GM19468 (cell line): ENCODE measurements at regions not wholly inside any gene's neighbourhood (a gene's known extent, or its start where the extent isn't known, plus 50 kb on each side); places are given as distances from the start of the nearest gene placed in this dataset.

ENCODE experiments used
- ATAC-seq: cut with Tn5 transposase; IDR thresholded peaks from one replicate; pipeline ENCODE4 v1.9.1; 2021; ENCODE audit warnings: mild to moderate bottlenecking, moderate library complexity, moderate number of reproducible peaks; ENCODE audit not compliant: unreplicated experiment; ENCODE audit errors: extremely low read depth

DNA sequence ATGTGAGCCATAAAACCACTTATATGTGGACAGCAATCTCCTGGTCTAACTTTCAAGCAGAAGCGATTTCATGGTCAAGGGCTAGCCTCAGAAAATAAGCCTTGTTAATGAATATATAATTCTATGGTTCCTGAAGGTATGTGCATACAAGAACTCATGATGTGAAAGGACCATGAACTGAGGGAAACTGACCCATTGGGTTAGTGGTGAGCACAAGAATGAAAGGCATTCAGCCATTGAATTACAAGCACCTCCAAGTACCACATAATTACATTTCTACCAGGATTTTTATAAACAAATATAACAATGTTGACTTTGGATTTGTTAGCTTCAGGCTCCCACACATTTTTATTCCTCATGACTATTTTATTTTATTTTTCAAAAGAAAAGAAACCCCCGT lies 459.0 kb downstream of the TLE4 start:
- no peak for ATAC-seq

DNA sequence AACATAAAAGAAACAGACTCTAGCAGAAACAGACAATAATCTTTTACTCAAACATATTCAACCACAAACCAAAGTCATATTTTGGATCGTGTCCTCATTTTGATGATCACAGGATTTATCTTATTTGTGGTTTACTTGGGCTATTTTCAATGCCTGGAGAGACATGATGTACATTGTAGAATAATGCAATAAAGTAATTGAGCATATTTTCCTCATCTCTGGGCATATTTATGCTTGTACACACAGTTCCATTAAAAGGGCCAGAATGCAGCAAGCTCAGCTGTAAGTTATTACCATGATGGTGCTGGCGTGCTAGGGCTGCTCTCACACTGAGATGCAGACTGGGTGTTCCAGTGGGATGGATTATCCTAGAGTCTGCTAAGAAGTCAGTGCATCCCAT lies 456.7 kb downstream of the TLE4 start:
- ATAC-seq: no peak

DNA sequence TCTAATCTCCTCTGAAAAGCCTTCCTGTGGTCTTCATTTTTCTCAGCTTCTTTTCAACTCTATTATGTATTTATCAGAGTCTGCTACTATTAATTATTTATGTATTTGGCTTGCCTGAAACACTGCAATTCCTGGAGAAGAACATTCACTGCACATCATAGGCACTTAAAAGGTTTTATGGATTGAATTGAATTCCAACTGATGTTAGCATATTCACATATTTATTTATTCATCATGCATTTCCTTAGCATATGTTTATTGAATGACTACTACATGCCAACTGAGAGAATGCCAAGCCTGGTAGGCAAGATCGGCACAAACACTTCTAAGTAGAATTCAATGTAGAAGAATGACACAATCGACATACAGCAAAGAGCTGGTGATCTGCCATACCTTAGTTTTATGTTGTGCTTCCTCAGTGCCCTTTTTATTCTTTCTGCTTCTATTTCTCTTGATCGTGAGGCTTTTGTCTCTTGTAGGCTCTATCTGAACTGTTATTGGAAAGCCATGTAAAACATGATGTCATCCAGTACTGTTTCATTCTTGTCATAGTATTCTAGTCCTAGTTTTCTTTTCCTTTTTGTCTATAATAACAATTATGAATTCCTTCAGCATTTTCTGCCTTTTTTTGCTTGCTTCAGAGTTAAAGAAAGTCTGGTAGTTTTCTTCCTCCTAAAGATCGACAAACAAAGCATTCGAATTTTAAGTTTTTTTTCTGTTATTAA lies 454.2 kb downstream of the TLE4 start:
- ATAC-seq: no peak

DNA sequence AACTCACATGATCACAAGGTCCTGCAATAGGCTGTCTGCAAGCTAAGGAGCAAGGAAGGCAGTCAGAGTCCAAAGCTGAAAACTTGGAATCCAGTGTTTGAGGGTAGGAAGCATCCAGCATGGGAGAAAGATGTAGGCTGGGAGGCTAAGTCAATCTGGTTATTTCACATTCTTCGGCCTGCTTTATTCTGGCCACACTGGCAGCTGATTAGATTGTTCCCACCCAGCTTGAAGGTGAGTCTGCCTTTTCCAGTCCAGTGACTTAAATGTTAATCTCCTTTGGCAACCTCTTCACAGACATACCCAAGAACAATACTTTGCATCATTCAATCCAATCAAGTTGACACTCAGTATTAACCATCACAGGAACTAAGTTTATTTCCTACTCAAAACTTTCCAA lies 453.4 kb downstream of the TLE4 start:
- ATAC-seq: no peak

DNA sequence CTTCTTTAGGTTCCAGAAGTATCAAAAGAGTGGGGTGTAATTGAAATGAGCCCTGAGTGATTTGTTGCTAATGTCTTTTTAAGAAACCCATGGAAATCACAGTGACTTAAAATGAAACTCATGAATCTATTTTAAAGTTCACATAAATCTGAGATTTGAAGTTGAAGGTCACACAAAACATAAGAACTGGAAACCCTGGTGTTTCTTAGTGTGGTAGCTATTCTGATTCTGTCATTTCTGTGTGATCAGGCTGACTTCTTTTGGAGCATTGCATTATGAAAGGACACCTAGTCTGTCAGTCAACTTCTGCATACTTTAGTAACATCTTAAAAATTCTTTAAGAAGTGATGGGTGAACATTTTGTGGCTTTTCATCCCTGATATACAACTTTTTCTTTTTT lies 448.8 kb downstream of the TLE4 start:
- ATAC-seq: no peak

DNA sequence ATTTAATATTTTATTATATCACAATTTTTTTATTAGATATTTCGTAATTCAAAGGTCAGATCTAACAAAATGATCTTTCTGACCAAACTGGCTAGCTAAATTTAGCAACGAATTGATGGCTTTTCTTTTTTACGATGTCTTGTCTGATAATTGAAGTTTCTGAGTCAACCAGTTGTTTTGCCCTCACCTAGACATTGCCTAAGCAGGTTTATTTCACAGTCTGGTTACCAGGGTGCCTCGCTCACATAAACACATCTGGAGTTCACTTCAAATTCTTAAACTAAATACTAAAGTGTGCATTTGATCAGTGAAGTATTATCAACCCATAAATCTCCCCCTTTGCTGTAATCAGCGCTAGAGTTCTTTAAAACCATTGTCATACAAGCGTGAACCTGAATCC lies 448.3 kb downstream of the TLE4 start:
- ATAC-seq: no peak

DNA sequence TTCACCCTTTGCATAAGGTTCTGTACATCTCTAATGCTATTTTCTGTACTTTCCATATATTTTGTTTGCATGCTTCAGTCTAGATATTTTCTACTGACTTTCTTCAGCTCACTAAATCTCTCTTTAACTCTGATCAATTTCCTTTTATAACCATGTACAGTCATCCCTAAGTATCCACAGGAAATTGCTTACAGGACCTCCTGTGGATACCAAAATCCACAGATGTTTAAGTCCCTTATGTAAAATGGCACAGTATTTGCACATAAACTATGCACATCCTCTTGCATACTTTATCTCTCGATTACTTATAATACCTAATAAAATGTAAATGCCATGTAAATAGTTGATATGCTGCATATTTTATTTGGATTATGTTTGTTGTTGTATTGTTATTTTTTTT lies 442.1 kb downstream of the TLE4 start:
- no peak for ATAC-seq

DNA sequence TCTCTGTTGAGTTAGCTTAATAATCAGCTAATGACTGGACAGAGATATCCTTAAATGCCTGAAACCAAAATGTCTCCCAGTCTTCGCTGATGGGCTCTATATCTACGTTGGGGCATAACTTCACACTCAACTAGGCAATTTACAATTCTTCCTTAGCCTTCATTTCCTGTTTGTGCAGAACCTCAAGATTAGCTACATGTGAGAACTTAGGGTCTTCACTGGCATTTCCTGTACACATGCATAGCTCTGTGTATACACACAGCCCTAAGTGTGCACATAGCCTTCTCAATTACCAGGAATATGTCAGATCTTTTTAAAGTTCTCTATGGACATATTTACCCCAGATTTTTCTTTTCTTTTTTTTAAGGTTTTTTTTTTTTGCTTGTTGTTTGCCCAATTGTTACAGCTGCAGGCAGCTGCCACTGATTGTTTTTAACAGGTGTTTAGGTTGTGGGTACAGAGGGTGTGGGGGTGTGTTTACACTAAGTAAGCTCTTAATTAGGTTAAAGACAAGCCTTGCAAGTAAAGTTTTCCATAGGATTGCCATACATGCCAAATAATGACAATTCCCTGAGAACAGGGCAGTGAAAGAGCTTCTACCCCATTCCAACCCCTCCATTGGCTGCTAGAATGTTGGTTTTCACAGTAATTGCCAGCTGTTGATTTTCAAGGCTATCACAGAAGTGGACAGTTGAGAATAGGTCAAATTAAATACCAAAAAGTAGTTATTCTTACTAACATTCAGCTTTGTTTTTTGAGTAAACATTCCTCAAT lies 441.0 kb downstream of the TLE4 start:
- ATAC-seq: no peak

DNA sequence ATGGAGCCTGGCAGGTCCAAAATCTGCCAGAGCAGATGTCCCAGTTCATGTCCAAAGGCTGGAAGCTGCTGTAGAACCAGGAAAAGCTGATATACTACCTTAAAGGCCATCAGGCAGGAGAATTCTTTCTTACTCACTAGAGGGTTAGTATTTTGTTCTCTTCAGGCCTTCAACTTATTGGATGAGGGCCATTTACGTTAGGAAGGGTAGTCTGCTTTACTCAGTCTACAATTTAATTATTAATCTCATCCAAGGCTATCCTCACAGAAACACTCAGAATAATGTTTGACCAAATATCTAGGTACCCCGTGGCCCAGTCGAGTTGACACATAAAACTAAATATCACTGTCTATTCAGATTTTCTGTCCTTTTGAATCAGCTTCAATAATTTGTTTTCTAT lies 437.4 kb downstream of the TLE4 start:
- no peak for ATAC-seq

DNA sequence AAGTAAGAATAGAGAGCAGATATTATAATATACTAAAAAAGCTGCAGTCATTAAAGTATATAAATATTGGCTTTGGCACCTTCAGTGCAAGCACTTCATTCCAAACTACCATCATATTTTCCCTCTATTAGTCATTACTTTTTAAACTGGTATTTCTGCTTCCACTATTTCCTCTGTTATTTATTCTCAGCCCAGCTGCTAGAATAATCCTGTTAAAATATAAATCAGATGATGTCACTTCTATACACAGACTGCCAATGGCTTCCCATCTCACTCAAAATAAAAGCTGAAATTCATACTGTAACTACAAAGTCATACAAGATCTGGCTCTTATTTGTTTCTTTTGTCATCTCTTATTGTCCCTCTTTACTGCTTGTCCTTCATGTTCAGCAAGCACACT lies 432.9 kb downstream of the TLE4 start:
- no peak for ATAC-seq

DNA sequence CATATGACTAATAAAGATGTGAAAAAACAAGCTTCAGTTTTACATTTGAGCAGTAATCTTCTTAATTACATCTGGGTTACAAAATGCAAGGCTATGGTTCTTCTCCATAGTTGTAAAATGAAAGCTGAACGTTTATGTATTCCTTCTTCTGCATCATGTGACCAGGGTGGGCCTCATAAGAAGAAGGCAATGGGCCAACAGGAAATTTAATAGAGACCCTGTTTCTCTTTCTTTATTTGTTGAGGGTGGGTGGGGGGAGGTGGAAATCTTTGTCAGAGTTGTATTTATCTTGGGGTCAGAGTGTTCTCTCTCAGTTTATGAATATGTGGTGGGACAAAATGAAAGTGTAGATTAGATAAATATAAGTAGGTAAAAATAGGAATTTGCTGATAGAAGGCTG lies 418.8 kb downstream of the TLE4 start:
- no peak for ATAC-seq

DNA sequence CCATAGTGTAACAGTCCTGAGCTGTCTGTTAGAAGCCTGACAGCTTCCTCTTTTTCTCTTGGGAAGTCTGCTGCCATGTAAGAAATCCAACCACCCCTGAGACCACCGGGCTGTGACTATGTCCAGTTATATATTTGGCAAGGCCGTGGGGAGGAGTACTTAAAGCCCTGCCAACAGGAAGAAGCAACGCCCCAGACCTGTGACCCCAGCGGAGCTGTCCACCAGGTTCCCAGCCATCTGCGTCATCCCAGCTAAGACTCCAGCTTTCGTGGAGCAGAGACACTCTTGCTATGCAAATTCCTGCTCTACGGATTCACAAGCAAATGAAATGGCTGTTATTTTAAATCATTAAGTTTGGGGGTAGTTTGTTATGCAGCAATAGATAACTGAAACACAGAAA lies 417.3 kb downstream of the TLE4 start:
- ATAC-seq: no peak

DNA sequence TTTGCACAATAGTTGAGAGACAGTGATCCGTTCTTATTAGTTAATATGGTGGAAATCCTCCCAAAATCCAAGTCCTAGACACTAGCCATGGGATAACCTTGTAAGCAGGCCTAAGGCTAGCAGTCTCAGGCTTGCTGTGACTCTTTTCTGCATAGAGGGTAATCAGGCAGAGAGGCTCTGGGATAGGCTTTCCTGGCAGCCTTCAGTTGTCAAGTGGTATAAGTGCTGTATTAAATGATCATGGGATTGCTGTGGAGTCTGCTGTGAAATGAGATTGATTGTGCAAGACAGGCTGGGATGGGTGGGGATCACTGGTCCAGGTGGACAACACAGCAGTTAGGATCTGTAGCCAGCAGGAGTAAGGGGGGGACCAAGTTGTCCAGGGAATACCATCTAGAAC lies 416.4 kb downstream of the TLE4 start:
- no peak for ATAC-seq

DNA sequence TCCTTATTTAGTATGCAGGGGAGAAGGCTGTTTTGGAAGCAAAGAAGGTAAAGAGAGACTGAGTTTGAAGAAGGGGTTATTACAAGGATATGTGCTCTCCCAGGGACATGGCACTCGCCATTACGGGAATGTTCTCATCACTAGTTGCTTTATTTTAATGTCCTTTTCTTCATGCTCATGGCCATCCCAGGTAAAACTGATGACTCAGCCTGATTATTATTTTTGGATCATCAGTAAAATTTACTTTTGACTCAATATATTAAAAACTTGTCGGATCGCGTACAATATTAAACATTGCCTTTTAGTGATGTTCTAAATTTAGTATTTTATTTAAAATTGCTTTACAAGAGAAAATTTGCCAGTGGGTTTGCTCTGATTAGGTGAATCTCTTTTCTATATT lies 414.7 kb downstream of the TLE4 start:
- no peak for ATAC-seq

DNA sequence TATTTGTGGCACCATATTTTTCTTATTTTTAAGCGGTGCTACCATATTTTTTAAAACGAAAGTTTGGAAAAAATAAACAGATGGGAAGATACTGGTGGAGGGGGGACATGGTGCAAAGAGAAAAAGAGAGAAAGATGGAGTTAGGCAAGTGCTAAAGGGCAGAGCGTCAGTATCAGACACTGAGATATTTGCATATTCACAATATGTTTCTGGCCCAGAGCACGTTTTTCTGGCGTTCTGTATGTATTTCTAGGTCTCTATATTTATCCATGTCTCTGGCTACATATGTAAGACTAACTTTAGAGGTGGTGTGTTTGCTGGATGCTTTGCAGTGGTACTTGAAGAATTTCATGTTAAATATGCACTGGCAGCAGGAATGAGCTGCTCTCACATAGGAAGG lies 414.0 kb downstream of the TLE4 start:
- no peak for ATAC-seq

DNA sequence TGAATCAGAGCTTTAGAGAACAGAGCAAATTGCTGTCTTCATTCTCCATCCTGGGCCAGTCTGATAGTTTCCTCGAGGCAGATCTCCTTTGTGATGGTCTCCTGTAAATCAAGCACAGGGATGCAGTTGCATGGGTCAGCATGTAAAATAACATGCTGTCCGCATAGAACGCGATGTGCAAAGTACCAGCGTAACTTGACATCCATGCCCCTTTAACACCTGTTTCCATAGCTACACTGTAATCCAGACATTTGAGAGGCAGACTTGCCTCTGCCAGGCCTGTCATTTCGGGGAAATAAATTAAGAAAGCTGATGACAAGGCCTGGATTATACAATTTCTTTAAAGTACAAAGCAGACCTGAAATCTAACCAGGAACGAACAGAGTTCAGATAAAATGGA lies 413.5 kb downstream of the TLE4 start:
- no peak for ATAC-seq

DNA sequence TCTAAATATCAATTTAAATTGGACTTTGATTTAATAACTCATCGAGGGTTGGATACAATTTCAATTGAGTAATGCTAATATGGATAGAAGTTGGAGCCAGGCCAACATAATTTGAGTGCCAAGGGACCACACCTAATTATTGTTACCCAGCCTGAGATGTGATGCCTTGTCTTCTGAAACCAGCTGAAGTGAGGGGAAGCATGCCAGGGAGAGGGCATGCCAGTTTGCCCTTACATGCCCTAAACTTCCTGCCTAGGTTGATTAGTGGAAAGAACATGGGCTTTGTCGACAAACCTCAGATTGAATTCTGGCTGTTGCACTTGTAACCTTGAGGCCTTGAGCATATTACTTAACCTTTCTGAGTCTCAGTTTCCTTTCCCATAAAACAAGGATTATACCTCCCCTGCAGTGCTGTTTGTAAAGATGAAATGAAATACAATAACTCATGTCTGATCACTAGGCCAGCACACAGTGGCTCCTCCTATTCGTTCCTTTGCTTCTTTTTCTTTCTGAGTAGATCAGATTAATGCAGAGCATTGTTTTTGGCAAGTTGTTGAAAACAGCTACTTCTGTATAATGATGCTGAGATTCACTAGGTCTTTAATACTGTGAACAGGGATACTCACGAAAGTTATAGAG lies 412.8 kb downstream of the TLE4 start:
- ATAC-seq: no peak

DNA sequence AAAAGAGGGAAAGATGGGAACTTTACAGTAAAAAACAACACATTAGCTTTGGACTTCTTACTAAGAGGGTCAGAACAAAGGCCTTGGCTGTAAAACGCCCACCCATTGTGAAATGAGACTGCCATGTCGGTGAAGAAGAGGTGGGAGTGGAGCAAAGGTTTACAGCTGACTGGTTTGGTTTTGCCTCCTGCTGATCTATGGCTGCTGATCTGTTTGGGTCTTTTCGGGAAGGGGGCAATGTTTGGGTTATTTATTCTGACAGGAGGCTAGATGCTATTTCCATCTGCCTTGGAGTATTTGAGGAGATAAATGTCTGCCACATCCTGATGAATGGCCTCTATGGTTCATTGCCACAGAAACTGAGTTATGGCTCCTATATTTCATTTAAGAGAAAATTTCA lies 408.7 kb downstream of the TLE4 start:
- ATAC-seq: no peak

DNA sequence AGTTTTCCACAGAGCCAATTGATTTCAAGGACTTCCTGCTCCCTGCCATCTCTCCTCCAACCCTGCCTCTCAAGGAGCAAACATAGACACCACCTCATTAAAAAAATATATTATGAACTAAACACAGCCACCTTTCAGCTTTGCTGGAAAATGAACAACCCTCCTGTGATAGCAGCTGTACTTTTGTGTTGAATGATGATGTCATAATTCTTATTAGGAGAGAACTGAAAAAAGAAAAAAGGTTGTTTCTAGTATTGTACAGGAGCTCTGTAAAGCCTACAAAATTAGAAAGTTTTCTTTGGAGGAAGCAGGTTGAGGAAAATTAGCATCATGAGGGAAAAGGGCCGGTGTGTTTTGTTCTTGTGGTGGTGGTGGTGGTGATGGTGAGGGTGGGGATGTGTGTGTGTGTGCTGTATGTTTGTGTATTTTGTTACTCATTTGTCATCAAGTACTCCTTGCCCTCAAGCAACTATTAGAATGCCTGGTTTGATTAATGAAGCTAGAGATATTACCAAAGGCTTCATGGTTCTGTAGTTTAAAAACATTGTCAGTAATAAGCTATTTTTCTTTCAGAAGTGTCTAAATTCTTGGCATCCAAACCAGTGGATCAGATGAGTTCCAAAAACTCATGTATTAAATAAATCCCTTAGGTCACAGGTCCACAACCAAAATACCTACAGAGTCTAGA lies 405.9 kb downstream of the TLE4 start:
- no peak for ATAC-seq

DNA sequence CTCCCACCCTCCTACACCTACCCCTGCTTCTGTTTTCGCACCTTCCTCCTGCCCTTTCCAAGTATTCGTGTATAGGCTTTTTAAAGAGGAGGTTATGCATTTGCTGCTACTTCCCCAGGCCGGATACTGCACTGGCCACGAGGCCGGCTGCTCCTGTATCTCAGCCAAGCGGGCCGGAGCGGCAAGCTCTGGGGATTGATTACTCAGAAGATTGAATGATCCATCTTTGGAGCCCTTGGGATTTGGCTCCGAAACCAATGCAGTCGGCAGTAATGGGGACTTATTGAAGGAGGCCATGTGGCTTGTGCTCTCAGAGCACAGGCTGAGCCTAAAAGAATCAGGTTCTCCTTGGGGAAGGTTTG lies 405.3 kb downstream of the TLE4 start:
- no peak for ATAC-seq
